ENCODE measurements at regions not wholly inside any gene's neighbourhood (a gene's known extent, or its start where the extent isn't known, plus 50 kb on each side); places are given as distances from the start of the nearest gene placed in this dataset.

DNA sequence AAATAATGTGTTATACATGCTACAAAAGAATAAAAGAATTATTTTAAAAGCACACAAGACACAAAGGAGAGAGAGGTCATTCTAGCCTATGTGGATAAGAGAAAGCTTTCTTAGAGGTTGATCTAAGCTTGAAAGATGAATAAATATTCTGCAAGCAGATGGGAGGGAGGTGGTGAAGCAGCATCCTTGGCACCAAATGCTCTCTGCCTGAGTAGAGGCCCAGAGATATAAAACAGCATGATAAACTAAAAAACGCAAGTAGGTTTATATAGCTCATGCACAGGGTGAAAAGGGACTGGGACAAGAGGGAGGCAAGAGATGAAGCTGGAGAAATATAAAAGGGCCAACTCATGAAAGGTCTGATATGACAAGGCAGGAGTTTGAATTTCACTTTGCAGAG lies 283.2 kb upstream of the POU5F2 start:
- no peak overlapping the region for H3K4me3 ChIP-seq (ENCODE audit: control extremely low read depth in 1 of 5, extremely low read depth in 1 of 5, insufficient read depth in 1 of 5, low read depth in 2 of 5, low read length in 4 of 5)
- peaks cover 6% of the 10 kb centered on the region in 2 donors for H3K4me1 ChIP-seq (ENCODE audit: control insufficient read depth in 2 of 2, insufficient read depth in 2 of 2, low read length in 2 of 2)
- CTCF ChIA-PET: interaction anchor here (0.6 kb wide), 1 partner anchor 44 kb away, joined by 3 read pairs; no protein-coding TSS in a partner anchor
- H3K27ac ChIP-seq (ENCODE audit: low read length in 2 of 2): no peak overlapping the region
- H3K36me3 ChIP-seq (replicated peaks in 1 of 2; ENCODE audit: control extremely low read depth in 1 of 2, control insufficient read depth in 1 of 2, extremely low read depth in 1 of 2, insufficient read depth in 2 of 2, low read length in 1 of 2): peaks cover 2 to 4% of the 10 kb centered on the region in 2 experiments
- no peak for TF ChIP-seq EZH2 (IDR thresholded peaks at IDR 0.05; ENCODE audit: borderline replicate concordance, insufficient read depth, low read depth, low read length, poor library complexity, severe bottlenecking)
- no peak for TF ChIP-seq CTCF (IDR thresholded peaks at IDR 0.05)
- no peak overlapping the region for H3K4me2 ChIP-seq (replicated peaks; ENCODE audit: low read depth, low read length, poor library complexity, severe bottlenecking)
- H3K27me3 ChIP-seq (replicated peaks in 1 of 4; ENCODE audit: control extremely low read depth in 1 of 4, control insufficient read depth in 3 of 4, insufficient read depth in 4 of 4, low read length in 3 of 4): no peaks in the 10 kb centered on the region
- H3K4me3 Mint-ChIP-seq: no peak overlapping the region
- POLR2A ChIA-PET: no interaction called here
- ATAC-seq (ENCODE audit: low read depth): no peak
- H3K9me3 ChIP-seq (ENCODE audit: control extremely low read depth in 1 of 3, control insufficient read depth in 2 of 3, insufficient read depth in 1 of 3, low read length in 2 of 3): peaks cover 0 to 2% (median 0%) of the 10 kb centered on the region in 3 donors
- WGBS (ENCODE audit: insufficient coverage): 100% methylated on average over 1 of the region's 1 CpG
- H3K79me2 ChIP-seq (ENCODE audit: control insufficient read depth, insufficient read depth, low read length): no peaks in the 10 kb centered on the region
- H4K20me1 ChIP-seq (ENCODE audit: control insufficient read depth, insufficient read depth, low read length, poor library complexity, severe bottlenecking): no peaks in the 10 kb centered on the region
- H3K27ac Mint-ChIP-seq: no peak overlapping the region
- H3K9ac ChIP-seq (ENCODE audit: low read length): no peak overlapping the region
- intact Hi-C loops (cut with micrococcal nuclease): no loop called here
- no peak for DNase-seq
- no peak overlapping the region for H2AFZ ChIP-seq (ENCODE audit: insufficient read depth, low read depth, low read length, poor library complexity, severe bottlenecking)
- peaks cover 24% of the 10 kb centered on the region for H3K4me1 Mint-ChIP-seq
- peaks cover 2% of the 10 kb centered on the region for H3K9me3 Mint-ChIP-seq (ENCODE audit: insufficient read depth)
- no peaks in the 10 kb centered on the region for H3K27me3 Mint-ChIP-seq

- Histone ChIP-seq H3K9me3 (ENCODE audit: control extremely low read depth in 1 of 3, control insufficient read depth in 2 of 3, insufficient read depth in 1 of 3, low read length in 2 of 3) (peaks cover 0 to 2% (median 0%) of the 10 kb centered on the region in 3 donors), H3K27ac (ENCODE audit: low read length in 2 of 2) (no peak overlapping the region), H3K4me1 (ENCODE audit: control insufficient read depth in 2 of 2, insufficient read depth in 2 of 2, low read length in 2 of 2) (peaks cover 6% of the 10 kb centered on the region in 2 donors), H3K36me3 (replicated peaks in 1 of 2; ENCODE audit: control extremely low read depth in 1 of 2, control insufficient read depth in 1 of 2, extremely low read depth in 1 of 2, insufficient read depth in 2 of 2, low read length in 1 of 2) (peaks cover 0 to 4% of the 10 kb centered on the region in 2 experiments), H3K27me3 (replicated peaks in 1 of 4; ENCODE audit: control extremely low read depth in 1 of 4, control insufficient read depth in 3 of 4, insufficient read depth in 4 of 4, low read length in 3 of 4) (no peaks in the 10 kb centered on the region), H3K4me2 (replicated peaks; ENCODE audit: low read depth, low read length, poor library complexity, severe bottlenecking) (no peak overlapping the region), H3K9ac (ENCODE audit: low read length) (no peak overlapping the region), H4K20me1 (ENCODE audit: control insufficient read depth, insufficient read depth, low read length, poor library complexity, severe bottlenecking) (no peaks in the 10 kb centered on the region), H3K79me2 (ENCODE audit: control insufficient read depth, insufficient read depth, low read length) (no peaks in the 10 kb centered on the region), H2AFZ (ENCODE audit: insufficient read depth, low read depth, low read length, poor library complexity, severe bottlenecking) (no peak overlapping the region), H3K4me3 (ENCODE audit: control extremely low read depth in 1 of 5, extremely low read depth in 1 of 5, insufficient read depth in 1 of 5, low read depth in 2 of 5, low read length in 4 of 5) (no peak overlapping the region)
- TF ChIP-seq CTCF (IDR thresholded peaks at IDR 0.05): no peak
- TF ChIP-seq EZH2 (IDR thresholded peaks at IDR 0.05; ENCODE audit: borderline replicate concordance, insufficient read depth, low read depth, low read length, poor library complexity, severe bottlenecking): no peak
- no CpG with 5 or more reads among the region's 1 CpG for WGBS (ENCODE audit: insufficient coverage)
- Mint-ChIP-seq H3K4me1 (peaks cover 24% of the 10 kb centered on the region), H3K27ac (no peak overlapping the region), H3K27me3 (no peaks in the 10 kb centered on the region), H3K4me3 (no peak overlapping the region), H3K9me3 (ENCODE audit: insufficient read depth) (peaks cover 2% of the 10 kb centered on the region)
- CTCF ChIA-PET: no interaction called here
- ATAC-seq (ENCODE audit: low read depth) (no peak), DNase-seq (no peak)
- intact Hi-C loops (cut with micrococcal nuclease): no loop called here
- POLR2A ChIA-PET: no interaction called here
Observed at GRCh38 chr5:94024101-94024500, 282.7 kb upstream of the POU5F2 start.

Measured in B cell (primary cell).